HPDE6-E6E7 (cell line): ENCODE measurements at regions not wholly inside any gene's neighbourhood (a gene's known extent, or its start where the extent isn't known, plus 50 kb on each side); places are given as distances from the start of the nearest gene placed in this dataset.
"Not testable (repeated sequence)": the region's sequence is repeated elsewhere in the genome, so short reads cannot be mapped to it uniquely, and the experiment has no call there.

Experiments
- DNase-seq: peaks from one replicate; pipeline ENCODE4 v3.0.0; 2011; ENCODE audit warnings: missing footprints; ENCODE audit errors: extremely low spot score

DNA sequence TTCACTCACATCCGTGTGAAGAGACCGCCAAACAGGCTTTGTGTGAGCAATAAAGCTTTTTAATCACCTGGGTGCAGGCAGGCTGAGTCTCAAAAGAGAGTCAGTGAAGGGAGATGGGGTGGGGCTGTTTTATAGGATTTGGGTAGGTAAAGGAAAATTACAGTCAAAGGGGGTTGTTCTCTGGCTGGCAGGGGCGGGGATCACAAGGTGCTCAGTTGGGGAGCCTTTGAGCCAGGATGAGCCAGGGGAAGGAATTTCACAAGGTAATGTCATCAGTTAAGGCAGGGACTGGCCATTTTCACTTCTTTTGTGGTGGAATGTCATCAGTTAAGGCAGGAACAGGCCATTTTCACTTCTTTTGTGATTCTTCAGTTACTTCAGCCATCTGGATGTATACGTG, 210.3 kb upstream of the ELL2 start:
- DNase-seq, result not testable (repeated sequence)

DNA sequence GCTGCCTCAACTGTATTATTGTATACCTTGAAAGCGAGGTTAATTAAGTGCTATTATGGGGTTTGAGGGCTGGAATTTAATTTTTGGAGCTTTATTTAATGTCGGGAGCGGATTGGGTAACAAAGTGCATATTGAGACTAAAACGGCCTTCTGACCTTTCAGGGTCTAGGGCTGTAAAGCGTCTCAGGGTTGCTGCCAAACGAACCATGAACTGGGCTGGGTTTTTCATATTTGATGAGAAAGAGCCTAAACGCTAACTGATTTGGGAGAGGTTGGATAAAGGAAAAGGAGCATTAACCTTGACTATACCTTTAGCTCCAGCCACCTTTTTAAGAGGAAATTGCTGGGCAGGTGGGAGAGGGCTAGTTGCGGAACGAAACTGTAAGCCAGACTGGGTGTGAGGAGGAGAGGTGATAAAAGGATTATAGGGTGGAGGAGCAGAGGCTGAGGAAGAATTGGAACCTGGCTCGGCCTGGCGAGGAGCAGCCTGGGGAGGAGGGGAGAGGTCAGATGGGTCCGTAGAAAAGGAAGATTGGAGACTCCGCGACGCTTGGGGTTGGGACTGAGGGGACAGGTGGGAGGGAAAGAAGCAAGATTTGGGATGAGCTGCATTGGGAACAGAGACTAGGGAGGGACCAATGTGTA, 209.0 kb upstream of the ELL2 start:
- not testable (repeated sequence) for DNase-seq

DNA sequence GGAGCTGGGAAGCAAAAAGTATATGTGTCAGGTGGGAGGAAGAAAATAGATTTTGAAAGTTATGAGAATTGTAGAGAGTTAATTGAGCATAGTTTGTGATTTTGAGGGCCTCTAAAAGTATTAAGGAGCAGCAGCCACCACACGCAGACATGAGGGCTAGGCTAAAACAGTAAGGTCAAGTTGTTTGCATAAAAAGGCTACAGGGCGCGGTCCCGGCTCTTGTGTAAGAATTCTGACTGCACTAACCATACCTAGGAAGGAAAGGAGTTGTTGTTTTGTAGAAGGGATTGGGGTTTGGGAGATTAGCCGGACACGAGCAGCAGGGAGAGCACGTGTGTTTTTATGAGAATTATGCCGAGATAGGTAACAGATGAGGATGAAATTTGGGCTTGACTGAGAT, 207.2 kb upstream of the ELL2 start:
- not testable (repeated sequence) for DNase-seq

DNA sequence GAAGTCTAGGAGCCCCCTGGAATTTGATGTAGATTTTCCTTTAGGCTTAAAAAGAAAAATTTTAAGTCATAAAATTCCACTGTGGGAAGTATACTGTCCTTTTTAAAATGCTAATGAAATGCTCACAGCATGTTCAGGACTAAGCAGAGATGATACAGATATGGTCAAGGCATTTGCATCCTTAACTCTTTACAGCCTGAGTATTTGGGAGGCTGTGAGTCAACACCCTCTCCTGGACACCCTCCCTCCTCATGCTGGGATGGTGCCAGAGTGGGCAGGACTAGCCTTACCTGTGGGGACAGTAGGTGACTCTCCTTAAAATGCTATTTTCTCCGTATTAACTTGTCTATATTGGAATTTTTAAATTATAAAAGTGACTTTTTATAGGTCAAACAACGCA, 197.4 kb upstream of the ELL2 start:
- no peak for DNase-seq

DNA sequence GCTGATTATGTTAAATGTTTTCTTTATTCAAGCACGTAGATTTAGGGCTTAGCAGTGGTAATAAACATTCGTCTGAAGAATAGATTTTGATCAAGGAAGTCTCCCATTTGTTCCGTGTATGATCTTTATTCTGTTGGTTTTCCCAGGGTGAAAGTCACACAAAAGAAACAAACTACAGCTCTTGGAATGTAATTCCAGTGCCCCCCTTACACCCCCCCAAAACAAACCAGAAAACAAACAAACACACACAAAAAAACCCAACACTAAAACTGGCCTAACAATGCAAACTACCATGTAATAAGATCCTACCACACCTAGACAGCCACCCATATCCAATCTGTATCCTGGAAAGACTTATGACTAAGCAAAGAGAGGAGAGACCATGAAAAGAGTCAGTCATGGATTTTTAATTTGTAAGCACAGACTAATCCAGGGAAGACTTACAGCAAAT, 196.2 kb upstream of the ELL2 start:
- DNase-seq, result no peak

DNA sequence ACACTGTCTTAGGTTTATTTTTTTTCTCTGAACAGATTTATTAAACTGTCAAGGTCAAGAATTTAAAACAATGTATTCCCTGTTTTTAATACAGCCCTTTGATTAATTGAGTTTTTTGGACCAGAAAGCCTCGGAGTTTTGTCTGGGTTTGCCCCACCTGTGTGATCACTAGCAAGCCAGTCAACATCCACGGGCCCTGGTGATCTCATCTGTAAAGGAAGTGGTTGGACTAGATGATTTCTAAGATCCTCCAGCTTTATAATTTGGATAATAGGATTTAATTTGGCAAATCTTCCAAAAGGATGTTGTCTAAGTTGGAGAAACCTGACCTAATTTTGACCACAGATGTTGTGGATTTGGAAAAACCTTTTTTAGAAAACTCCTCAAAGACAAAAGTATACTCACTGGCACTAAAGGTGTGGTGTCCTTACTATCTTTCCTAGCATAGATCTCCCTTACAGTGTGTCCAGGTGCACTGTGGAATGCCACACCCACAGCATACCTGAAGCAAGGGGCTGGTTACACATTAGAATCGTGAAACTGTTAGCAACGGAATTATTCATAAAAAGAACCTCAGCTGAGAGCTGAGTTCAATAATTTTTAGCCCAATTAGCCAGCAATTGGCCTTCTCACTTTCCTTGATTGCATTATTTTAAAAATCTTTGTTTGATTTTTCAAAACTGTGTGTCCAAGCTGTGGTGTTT, 195.6 kb upstream of the ELL2 start:
- DNase-seq, result no peak

DNA sequence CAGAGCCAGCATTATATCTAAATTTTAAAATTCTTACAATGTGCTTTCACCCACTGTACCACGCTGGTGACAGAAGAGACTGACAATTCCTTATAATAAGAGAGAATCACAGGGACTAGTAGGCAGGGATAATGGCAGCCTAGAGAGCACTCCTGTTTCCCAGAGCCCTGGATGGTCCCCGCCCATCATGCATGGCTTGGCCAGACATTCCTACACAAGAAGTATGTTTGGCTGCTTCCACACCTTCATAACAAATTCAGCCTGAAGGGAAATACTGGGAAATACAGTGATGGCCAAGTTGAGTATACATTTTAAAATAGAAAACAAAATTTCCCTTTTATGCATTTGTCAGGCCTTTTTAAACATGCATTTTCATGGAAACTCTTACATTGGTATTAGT, 193.5 kb upstream of the ELL2 start:
- no peak for DNase-seq

DNA sequence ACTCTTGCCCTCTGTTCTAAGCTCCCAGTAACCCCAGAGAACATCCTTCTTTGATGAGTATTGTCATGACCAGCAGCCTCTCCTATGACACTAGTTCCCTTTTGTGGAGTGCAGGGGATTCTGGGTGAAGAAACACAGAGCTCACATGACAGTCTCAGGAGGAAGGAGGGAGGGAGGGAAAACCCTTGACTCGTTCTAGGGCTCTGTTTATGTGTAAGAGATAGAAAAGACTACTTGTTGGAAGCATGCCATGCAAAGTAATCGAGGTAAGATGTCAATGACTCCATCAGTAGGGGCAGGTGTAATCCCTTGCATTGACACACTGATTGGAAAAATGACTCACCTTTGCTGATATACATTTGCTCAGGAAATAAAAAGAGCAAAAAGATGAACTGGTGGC, 190.2 kb upstream of the ELL2 start:
- DNase-seq, result no peak

DNA sequence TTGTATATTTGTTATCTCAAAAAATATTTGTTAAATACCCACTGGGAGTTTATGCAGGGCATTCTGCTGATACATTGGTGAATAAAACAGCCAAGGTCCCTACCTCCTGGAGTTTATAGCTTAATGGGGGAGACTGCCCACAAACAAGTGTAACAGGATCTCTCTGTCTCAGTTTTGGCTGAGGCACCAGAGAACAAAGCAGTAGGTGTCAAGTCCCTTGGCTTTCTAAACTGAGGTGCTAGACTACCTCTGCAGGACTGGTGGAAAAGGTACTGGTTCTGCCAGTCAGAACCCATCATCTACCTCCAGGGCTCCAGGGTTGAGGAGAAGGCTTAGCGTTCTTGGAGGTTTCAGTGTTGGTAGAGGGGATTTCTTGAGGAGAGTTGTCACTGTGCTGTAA, 188.4 kb upstream of the ELL2 start:
- DNase-seq, result no peak

DNA sequence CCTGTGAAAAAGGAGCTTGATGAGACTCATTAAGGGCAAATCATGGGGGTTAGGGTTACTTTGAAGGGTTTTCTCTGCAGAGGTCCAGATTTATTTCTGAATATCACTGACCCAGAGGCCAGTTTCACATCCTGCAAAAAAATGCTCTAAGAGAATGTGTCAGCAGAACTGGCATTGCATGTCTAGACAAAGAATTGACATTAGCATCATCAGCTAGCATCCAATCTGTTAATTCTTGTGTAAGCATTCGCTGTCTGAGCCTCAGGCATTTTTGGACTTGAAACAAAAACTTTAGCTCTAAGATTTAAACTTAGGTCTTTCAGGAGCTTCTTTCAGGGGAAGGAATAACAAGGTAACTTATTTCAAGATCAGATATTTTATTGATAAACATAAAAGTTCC, 187.9 kb upstream of the ELL2 start:
- DNase-seq, result peak; percentile 76

DNA sequence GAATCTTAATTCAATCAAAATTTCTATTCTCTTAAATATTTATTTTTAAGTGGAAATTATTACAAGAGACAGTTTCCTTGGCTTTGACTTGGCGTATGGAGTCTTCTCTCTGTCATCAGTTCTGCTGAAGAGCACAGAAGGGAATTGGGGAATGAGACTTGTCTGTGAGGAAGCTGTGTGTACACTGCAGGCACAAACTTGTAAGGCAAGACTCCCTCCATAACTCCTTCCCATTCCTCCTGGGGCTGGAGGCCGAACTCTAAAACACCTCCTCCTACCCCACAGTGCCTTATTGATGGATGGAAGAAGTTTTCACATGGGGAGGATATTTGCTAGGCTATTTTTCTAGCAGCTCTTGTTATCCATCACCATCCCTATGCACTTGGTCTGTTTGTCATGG, 187.4 kb upstream of the ELL2 start:
- DNase-seq, result no peak

DNA sequence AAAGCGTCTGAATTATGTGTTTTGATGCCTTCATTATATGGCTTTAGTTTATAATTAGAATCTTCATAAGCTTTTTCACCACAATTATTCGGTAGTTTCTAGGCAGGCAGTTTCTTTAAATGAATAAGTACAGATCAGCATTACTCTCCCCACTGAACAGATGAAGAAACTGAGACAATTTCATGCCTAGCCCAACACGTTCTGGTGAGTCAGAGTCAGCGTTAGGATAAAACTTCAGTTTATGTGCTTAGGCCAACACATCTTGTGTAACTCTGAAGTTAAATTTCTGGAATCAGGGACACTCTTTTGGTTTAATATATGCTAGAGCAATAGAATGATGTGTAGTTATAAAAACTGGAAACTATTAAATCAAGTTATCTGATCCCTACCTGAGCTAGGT, 186.7 kb upstream of the ELL2 start:
- DNase-seq, result no peak

DNA sequence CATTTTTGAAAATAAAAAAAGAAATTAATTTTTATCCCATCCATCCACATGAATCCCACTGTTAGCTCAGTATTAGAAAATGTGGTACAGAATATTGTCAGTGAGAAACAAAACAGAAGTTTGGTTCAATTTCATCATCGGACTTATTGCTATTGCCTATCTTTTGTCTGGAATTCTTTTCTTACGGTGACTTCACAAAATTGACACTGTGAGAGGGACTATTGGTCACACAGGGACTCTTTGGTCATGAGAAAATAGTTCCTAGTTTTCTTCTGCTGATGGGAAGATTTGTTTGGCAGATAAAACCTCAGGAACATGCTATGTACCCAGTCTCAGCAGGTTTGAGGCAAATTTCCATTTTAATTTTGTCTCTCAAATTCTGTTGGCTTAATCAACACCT, 186.2 kb upstream of the ELL2 start:
- no peak for DNase-seq

DNA sequence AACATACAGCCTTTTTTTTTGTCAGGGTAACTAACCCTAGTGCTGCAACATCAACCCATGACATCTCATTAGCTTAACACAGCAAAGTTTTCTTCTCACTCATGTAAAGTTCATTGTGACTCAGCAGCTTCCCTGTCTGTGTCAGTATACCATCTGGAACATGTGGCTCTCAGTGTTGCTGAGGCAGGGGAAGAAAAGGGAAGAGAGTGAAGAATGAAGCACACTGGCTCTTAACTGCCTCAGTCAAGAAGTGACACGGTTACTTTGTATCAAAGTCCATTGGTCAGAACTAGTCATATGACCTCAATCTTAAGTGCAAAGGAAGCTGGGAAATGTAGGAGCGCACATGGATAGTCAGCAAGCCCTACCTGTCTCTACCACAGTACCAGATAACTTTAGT, 185.0 kb upstream of the ELL2 start:
- DNase-seq, result peak; percentile 32

DNA sequence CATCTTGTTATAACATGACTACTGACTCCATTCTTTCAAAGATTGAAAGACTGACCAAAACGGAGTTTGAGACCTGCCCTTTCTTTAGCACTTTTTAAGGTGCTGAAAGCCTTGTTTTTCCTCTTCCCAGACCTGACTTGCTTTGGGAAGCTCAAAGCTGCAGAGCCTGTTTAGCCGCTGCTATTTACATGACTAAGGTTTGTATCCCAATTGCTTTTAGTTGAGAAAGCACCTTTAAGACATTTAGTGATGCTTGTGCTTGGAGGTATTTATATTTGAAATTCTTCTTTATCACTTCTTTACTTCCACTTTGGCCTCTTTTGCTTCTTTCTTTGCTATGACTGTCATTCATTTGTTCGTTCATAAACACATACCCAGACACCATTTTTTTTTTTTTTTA, 182.6 kb upstream of the ELL2 start:
- peak; percentile 44 for DNase-seq

DNA sequence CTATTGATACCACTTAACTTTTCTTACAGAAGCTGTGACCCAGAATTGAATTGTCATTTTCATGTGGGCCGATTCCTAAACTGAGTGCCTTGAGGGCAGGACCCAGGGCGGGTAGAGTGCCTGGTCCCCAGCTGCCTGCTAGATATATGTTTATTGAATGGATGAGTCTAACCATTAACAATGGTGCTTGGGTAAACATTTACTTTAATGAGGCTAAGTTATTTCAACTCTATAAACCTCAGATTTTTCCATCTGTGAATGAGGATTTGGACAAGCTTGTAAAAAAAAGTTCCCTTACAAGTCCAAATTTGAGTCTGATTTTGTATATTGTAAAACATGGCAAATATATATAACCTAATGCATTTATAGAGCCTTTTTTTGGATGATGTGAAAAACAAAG, 181.8 kb upstream of the ELL2 start:
- DNase-seq, result no peak

DNA sequence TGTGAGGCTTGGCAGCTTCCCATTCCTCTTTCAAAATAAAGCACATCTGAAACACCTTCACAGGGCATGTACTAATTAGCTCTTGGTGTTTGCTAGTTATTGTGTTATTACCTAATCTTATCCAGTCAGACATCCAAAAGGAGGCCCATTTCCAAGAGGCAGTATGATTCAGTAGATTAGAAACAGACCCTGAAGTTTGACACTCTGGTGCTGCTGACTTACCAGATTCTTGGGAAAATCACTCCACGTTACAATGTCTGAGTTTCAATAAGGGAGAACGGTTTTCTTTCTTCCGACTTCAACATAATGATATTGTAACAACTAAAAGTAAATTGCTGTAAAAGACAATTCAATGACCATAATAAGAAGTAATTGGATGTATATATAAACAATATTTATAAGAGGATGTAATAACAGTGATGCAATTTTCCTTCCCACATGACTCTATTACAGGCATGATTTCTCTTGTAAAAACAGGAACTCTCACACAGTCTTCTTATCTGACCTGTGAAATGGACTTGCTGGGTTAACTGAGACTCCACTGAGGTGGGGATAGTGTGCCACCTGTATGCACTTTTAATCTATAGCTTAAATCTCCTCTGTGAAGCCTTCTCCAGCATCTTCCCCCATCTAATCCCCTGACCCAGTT, 181.3 kb upstream of the ELL2 start:
- DNase-seq, result no peak

DNA sequence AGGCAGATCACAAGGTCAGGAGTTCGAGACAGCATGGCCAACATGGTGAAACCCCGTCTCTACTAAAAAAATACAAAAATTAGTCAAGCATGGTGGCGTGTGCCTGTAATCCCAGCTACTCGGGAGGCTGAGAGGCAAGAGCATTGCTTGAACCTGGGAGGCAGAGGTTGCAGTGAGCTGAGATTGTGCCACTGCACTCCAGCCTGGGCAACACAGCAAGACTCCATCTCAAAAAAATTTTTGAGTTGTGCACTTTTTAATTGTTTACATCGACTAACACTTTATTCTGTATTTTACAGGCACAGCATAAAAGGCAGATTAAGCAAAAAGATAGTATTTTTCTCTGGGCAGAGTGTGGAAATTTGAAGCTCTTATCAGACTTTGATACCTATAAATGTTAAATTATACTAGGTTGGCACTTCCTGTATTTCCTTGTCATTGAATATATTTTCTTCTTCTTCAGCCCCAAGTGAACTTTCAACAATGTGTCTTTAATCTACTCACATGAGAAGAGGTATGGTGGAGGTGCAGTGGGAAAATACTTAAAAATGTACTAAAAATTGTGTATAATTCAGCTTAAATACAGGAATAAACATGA, 180.6 kb upstream of the ELL2 start:
- DNase-seq, result no peak

DNA sequence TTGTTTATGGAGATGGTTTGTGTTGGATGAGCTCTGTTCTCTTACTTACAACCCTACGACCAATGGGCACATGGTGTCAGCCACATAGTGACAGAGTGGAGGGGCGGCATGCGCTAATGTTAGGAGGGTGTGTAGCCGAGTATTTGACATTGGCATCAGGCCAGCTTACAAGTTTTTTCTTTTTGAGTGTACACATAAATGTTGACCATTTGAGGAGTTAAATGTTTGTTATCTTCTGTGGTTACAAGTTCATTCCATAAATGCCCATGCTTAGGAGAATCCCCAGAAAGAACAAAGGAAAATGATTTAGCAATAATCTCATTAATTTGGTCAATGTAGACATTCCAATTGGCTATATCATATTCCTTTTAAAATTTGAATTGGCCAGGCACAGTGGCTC, 180.1 kb upstream of the ELL2 start:
- DNase-seq, result no peak

DNA sequence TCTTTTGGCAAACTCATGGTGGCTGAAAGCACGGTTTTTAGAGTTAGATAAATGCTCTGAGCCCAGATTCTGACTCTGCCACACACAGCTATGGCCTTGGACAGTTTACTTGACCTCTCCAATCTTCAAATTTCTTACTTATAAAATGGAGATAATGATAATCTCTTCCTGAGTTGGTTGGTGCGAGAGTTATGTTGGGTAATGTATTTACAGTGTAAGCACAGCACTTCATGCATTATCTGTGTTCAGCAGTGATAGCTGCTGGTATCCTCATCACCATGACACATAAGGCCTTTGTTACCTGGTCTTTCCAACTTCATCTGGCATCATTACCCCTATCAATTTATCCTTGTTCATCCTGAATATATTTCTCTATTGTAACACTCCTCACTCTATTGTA, 178.8 kb upstream of the ELL2 start:
- no peak for DNase-seq

DNA sequence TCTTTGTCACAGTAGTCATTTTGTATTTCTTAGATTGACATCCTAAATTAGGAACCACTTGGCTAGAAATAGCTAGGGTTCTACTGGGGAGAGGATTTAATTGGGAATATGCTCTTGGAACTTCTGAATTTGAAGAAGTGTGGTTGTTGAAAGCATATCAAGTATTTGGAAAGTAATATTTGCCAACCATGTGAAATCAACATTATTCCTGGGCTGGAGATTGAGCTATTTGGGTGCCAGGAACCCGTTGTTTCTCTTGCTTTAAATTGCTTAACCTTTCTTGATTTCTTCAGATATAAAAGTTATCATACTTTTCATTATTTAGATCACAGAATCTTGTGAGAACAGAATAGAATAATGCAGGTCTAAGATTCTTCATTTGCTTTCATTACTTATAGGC, 178.4 kb upstream of the ELL2 start:
- DNase-seq, result no peak

DNA sequence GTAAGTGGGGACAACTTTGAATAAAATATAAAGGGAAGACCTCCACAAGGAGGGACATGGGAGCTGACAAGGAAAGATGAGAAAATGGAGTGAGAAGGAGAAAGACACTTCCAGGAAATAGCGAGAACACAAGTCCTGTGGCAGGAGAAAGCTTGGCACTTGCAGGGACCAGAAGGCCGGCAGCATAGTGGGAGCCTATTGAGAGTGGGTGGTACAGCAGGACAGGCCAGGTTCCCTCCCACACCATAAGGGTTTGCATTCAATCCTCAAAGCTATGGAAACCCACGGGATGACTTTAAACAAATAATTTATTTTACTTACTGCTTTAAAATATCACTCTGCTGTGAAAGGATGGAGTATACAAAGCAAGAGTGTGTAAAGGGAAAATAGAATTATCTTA, 173.2 kb upstream of the ELL2 start:
- no peak for DNase-seq
